NB4 (cell line): ENCODE measurements at regions not wholly inside any gene's neighbourhood (a gene's known extent, or its start where the extent isn't known, plus 50 kb on each side); places are given as distances from the start of the nearest gene placed in this dataset.

Experiments
- MYC ChIP-seq: IDR thresholded peaks from 2 replicates; pipeline ENCODE4 v1.6.1; 2011; ENCODE audit warnings: low read depth, low read length
- POLR2A ChIP-seq: IDR thresholded peaks from 2 replicates; pipeline ENCODE4 v1.6.1; 2011; ENCODE audit warnings: mild to moderate bottlenecking; ENCODE audit not compliant: insufficient read length; ENCODE audit errors: extremely low read depth
- TF ChIP-seq, protein P1 (sequence below): IDR thresholded peaks from one replicate; pipeline ENCODE4 v1.5.1; 2012; ENCODE audit warnings: low read depth, low read length

- no peak for TF ChIP-seq POLR2A
- TF ChIP-seq, protein P1, sequence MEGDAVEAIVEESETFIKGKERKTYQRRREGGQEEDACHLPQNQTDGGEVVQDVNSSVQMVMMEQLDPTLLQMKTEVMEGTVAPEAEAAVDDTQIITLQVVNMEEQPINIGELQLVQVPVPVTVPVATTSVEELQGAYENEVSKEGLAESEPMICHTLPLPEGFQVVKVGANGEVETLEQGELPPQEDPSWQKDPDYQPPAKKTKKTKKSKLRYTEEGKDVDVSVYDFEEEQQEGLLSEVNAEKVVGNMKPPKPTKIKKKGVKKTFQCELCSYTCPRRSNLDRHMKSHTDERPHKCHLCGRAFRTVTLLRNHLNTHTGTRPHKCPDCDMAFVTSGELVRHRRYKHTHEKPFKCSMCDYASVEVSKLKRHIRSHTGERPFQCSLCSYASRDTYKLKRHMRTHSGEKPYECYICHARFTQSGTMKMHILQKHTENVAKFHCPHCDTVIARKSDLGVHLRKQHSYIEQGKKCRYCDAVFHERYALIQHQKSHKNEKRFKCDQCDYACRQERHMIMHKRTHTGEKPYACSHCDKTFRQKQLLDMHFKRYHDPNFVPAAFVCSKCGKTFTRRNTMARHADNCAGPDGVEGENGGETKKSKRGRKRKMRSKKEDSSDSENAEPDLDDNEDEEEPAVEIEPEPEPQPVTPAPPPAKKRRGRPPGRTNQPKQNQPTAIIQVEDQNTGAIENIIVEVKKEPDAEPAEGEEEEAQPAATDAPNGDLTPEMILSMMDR: no peak
- TF ChIP-seq MYC: no peak
Observed at GRCh38 chr11:127236776-127237175, 236.2 kb upstream of the KIRREL3 start.
